Prostate gland (tissue), 2 donors: ENCODE measurements at regions not wholly inside any gene's neighbourhood (a gene's known extent, or its start where the extent isn't known, plus 50 kb on each side); places are given as distances from the start of the nearest gene placed in this dataset.

Experiments
- DNase-seq: peaks from one replicate; pipeline ENCODE4 v3.0.0-alpha.2; 2019; ENCODE audit warnings: low spot score
- H3K27ac ChIP-seq, 2 donors: fragments of 200-600 bp; sonication (generic); 2 replicates each; pipeline ENCODE4 v1.5.1; 2017 to 2019
- H3K27me3 ChIP-seq: fragments of 200-600 bp; sonication (generic); replicated peaks from 2 replicates; pipeline ENCODE4 v1.5.1; 2019; ENCODE audit not compliant: insufficient read depth
- H3K36me3 ChIP-seq, 2 donors: fragments of 200-600 bp; sonication (generic); 1 replicate in 1 of 2; 2 replicates in 1 of 2; pipeline versions ENCODE4 v1.5.1 to v1.8.1; 2017 to 2019
- H3K4me1 ChIP-seq: fragments of 200-600 bp; sonication (generic); replicated peaks from 2 replicates; pipeline ENCODE4 v1.5.1; 2019
- H3K4me3 ChIP-seq, 2 donors: fragments of 200-600 bp; sonication (generic); 2 replicates each; pipeline ENCODE4 v1.5.1; 2017 to 2019
- H3K9me3 ChIP-seq: fragments of 200-600 bp; sonication (generic); 2 replicates; pipeline ENCODE4 v1.5.1; 2017
- CTCF ChIP-seq, 4 experiments: fragments of 200-600 bp in 2 of 4; fragments of 450-650 bp in 2 of 4; sonication (generic) in 2 of 4; IDR thresholded peaks; 1 replicate in 3 of 4; 2 replicates in 1 of 4; pipeline ENCODE4 v1.5.1; 2016 to 2019; ENCODE audit warnings: antibody characterized with exemption in 4 of 4, mild to moderate bottlenecking in 2 of 4, moderate library complexity in 2 of 4
- POLR2A ChIP-seq: fragments of 450-650 bp; IDR thresholded peaks from one replicate; pipeline ENCODE4 v1.6.1; 2016; ENCODE audit warnings: antibody characterized with exemption, mild to moderate bottlenecking
- POLR2AphosphoS5 ChIP-seq: sonication (generic); formaldehyde crosslinking; IDR thresholded peaks from one replicate; pipeline ENCODE4 v1.6.1; 2017; ENCODE audit warnings: antibody characterized with exemption
- WGBS: methylation state at CpG from one replicate; pipeline ENCODE4 v1.1.5; 2018; 5-methylcytosine and 5-hydroxymethylcytosine counted together
- intact Hi-C: fragments of 100-400 bp; cut with DNase I; formaldehyde crosslinking; loops from one replicate; pipeline ENCODE4 v1.14.2; 2022

GRCh38 chr2:7902251-7902765 lies 779.5 kb upstream of the ID2 start:
- 81% methylated on average over 5 of the region's 5 CpGs for WGBS
- H3K27me3 ChIP-seq = no peaks in the 10 kb centered on the region
- H3K27ac ChIP-seq = no peak overlapping the region
- no peaks in the 10 kb centered on the region for H3K4me1 ChIP-seq
- DNase-seq = no peak
- intact Hi-C loops = no loop called here
- TF ChIP-seq CTCF (IDR thresholded peaks at IDR 0.05) (no peak), POLR2A (no peak), POLR2AphosphoS5 (no peak)
- no peaks in the 10 kb centered on the region for H3K36me3 ChIP-seq
- no peak overlapping the region for H3K4me3 ChIP-seq
- no peaks in the 10 kb centered on the region for H3K9me3 ChIP-seq

GRCh38 chr2:7904319-7904718 lies 777.5 kb upstream of the ID2 start:
- no peaks in the 10 kb centered on the region for H3K4me1 ChIP-seq
- H3K4me3 ChIP-seq = no peak overlapping the region
- DNase-seq = no peak
- no peaks in the 10 kb centered on the region for H3K36me3 ChIP-seq
- H3K27me3 ChIP-seq = no peaks in the 10 kb centered on the region
- intact Hi-C loops = no loop called here
- H3K27ac ChIP-seq = no peak overlapping the region
- no peaks in the 10 kb centered on the region for H3K9me3 ChIP-seq
- TF ChIP-seq POLR2AphosphoS5 (no peak), POLR2A (no peak), CTCF (IDR thresholded peaks at IDR 0.05) (no peak)
- 98% methylated on average over 3 of the region's 3 CpGs for WGBS

GRCh38 chr2:7905756-7906155 lies 776.1 kb upstream of the ID2 start:
- Histone ChIP-seq H3K4me1 (no peaks in the 10 kb centered on the region), H3K36me3 (no peaks in the 10 kb centered on the region), H3K4me3 (no peak overlapping the region), H3K9me3 (no peaks in the 10 kb centered on the region), H3K27ac (no peak overlapping the region), H3K27me3 (no peaks in the 10 kb centered on the region)
- intact Hi-C loops = no loop called here
- DNase-seq = no peak
- no peak for TF ChIP-seq POLR2AphosphoS5
- TF ChIP-seq POLR2A = no peak
- TF ChIP-seq CTCF (IDR thresholded peaks at IDR 0.05) = no peak
- 47% methylated on average over 12 of the region's 12 CpGs for WGBS

- H3K9me3 ChIP-seq = no peaks in the 10 kb centered on the region
- intact Hi-C loops = no loop called here
- H3K27me3 ChIP-seq = no peaks in the 10 kb centered on the region
- no peak for TF ChIP-seq CTCF (IDR thresholded peaks at IDR 0.05)
- no peak for TF ChIP-seq POLR2AphosphoS5
- TF ChIP-seq POLR2A = no peak
- WGBS = 73% methylated on average over 6 of the region's 6 CpGs
- H3K36me3 ChIP-seq = no peaks in the 10 kb centered on the region
- H3K4me1 ChIP-seq = no peaks in the 10 kb centered on the region
- H3K4me3 ChIP-seq = no peak overlapping the region
- DNase-seq = no peak
- H3K27ac ChIP-seq = no peak overlapping the region
These were observed 775.4 kb upstream of the ID2 start for GRCh38 chr2:7906431-7906830.

GRCh38 chr2:7907041-7907440 lies 774.8 kb upstream of the ID2 start:
- no peaks in the 10 kb centered on the region for H3K9me3 ChIP-seq
- intact Hi-C loops = no loop called here
- WGBS = 98% methylated on average over 11 of the region's 11 CpGs
- TF ChIP-seq POLR2AphosphoS5 = no peak
- H3K4me1 ChIP-seq = no peaks in the 10 kb centered on the region
- H3K36me3 ChIP-seq = no peaks in the 10 kb centered on the region
- no peak overlapping the region for H3K27ac ChIP-seq
- no peaks in the 10 kb centered on the region for H3K27me3 ChIP-seq
- no peak overlapping the region for H3K4me3 ChIP-seq
- no peak for DNase-seq
